ENCODE measurements at regions not wholly inside any gene's neighbourhood (a gene's known extent, or its start where the extent isn't known, plus 50 kb on each side); places are given as distances from the start of the nearest gene placed in this dataset.
"Not testable (repeated sequence)": the region's sequence is repeated elsewhere in the genome, so short reads cannot be mapped to it uniquely, and the experiment has no call there.

GRCh38 chr21:27564684-27565301 lies 597.9 kb upstream of the ADAMTS5 start:
- H3K4me3 ChIP-seq (ENCODE audit: insufficient read depth, low read depth, low read length, poor library complexity, severe bottlenecking), result no peak overlapping the region
- H3K27ac ChIP-seq (ENCODE audit: insufficient read depth, low read length, poor library complexity, severe bottlenecking), result no peak overlapping the region
- no peaks in the 10 kb centered on the region for H3K9me3 ChIP-seq (ENCODE audit: control insufficient read depth, low read length)
- H3K4me1 ChIP-seq (ENCODE audit: control insufficient read depth, insufficient read depth, low read length, poor library complexity, severe bottlenecking), result no peaks in the 10 kb centered on the region
- no peaks in the 10 kb centered on the region for H3K36me3 ChIP-seq (ENCODE audit: control insufficient read depth, insufficient read depth, low read length)
- DNase-seq, result no peak
- no peaks in the 10 kb centered on the region for H3K27me3 ChIP-seq (replicated peaks; ENCODE audit: control insufficient read depth, insufficient read depth, low read length, poor library complexity, severe bottlenecking)

- no peaks in the 10 kb centered on the region for H3K36me3 ChIP-seq (ENCODE audit: control insufficient read depth, insufficient read depth, low read length)
- DNase-seq, result no peak
- H3K27me3 ChIP-seq (replicated peaks; ENCODE audit: control insufficient read depth, insufficient read depth, low read length, poor library complexity, severe bottlenecking), result no peaks in the 10 kb centered on the region
- H3K4me1 ChIP-seq (ENCODE audit: control insufficient read depth, insufficient read depth, low read length, poor library complexity, severe bottlenecking), result no peaks in the 10 kb centered on the region
- no peak overlapping the region for H3K27ac ChIP-seq (ENCODE audit: insufficient read depth, low read length, poor library complexity, severe bottlenecking)
- H3K9me3 ChIP-seq (ENCODE audit: control insufficient read depth, low read length), result no peaks in the 10 kb centered on the region
- no peak overlapping the region for H3K4me3 ChIP-seq (ENCODE audit: insufficient read depth, low read depth, low read length, poor library complexity, severe bottlenecking)
Measured at GRCh38 chr21:27562303-27562702, 595.4 kb upstream of the ADAMTS5 start.

- Histone ChIP-seq H3K27me3 (replicated peaks; ENCODE audit: control insufficient read depth, insufficient read depth, low read length, poor library complexity, severe bottlenecking) (no peaks in the 10 kb centered on the region), H3K4me1 (ENCODE audit: control insufficient read depth, insufficient read depth, low read length, poor library complexity, severe bottlenecking) (no peaks in the 10 kb centered on the region), H3K27ac (ENCODE audit: insufficient read depth, low read length, poor library complexity, severe bottlenecking) (no peak overlapping the region), H3K4me3 (ENCODE audit: insufficient read depth, low read depth, low read length, poor library complexity, severe bottlenecking) (no peak overlapping the region), H3K9me3 (ENCODE audit: control insufficient read depth, low read length) (no peaks in the 10 kb centered on the region), H3K36me3 (ENCODE audit: control insufficient read depth, insufficient read depth, low read length) (no peaks in the 10 kb centered on the region)
- no peak for DNase-seq
Measured at GRCh38 chr21:27561116-27561515, 594.2 kb upstream of the ADAMTS5 start.

GRCh38 chr21:27557356-27557755 lies 590.5 kb upstream of the ADAMTS5 start:
- Histone ChIP-seq H3K9me3 (ENCODE audit: control insufficient read depth, low read length) (no peaks in the 10 kb centered on the region), H3K4me3 (ENCODE audit: insufficient read depth, low read depth, low read length, poor library complexity, severe bottlenecking) (no peak overlapping the region), H3K4me1 (ENCODE audit: control insufficient read depth, insufficient read depth, low read length, poor library complexity, severe bottlenecking) (no peaks in the 10 kb centered on the region), H3K27ac (ENCODE audit: insufficient read depth, low read length, poor library complexity, severe bottlenecking) (no peak overlapping the region), H3K27me3 (replicated peaks; ENCODE audit: control insufficient read depth, insufficient read depth, low read length, poor library complexity, severe bottlenecking) (no peaks in the 10 kb centered on the region), H3K36me3 (ENCODE audit: control insufficient read depth, insufficient read depth, low read length) (no peaks in the 10 kb centered on the region)
- DNase-seq, result no peak

GRCh38 chr21:27555996-27556395 lies 589.1 kb upstream of the ADAMTS5 start:
- Histone ChIP-seq H3K36me3 (ENCODE audit: control insufficient read depth, insufficient read depth, low read length) (no peaks in the 10 kb centered on the region), H3K4me3 (ENCODE audit: insufficient read depth, low read depth, low read length, poor library complexity, severe bottlenecking) (no peak overlapping the region), H3K9me3 (ENCODE audit: control insufficient read depth, low read length) (no peaks in the 10 kb centered on the region), H3K27me3 (replicated peaks; ENCODE audit: control insufficient read depth, insufficient read depth, low read length, poor library complexity, severe bottlenecking) (no peaks in the 10 kb centered on the region), H3K4me1 (ENCODE audit: control insufficient read depth, insufficient read depth, low read length, poor library complexity, severe bottlenecking) (no peaks in the 10 kb centered on the region), H3K27ac (ENCODE audit: insufficient read depth, low read length, poor library complexity, severe bottlenecking) (no peak overlapping the region)
- DNase-seq, result no peak

- Histone ChIP-seq H3K9me3 (ENCODE audit: control insufficient read depth, low read length) (no peaks in the 10 kb centered on the region), H3K27me3 (replicated peaks; ENCODE audit: control insufficient read depth, insufficient read depth, low read length, poor library complexity, severe bottlenecking) (no peaks in the 10 kb centered on the region), H3K4me3 (ENCODE audit: insufficient read depth, low read depth, low read length, poor library complexity, severe bottlenecking) (no peak overlapping the region), H3K27ac (ENCODE audit: insufficient read depth, low read length, poor library complexity, severe bottlenecking) (no peak overlapping the region), H3K4me1 (ENCODE audit: control insufficient read depth, insufficient read depth, low read length, poor library complexity, severe bottlenecking) (no peaks in the 10 kb centered on the region), H3K36me3 (ENCODE audit: control insufficient read depth, insufficient read depth, low read length) (no peaks in the 10 kb centered on the region)
- DNase-seq, result no peak
Measured at GRCh38 chr21:27550287-27550686, 583.4 kb upstream of the ADAMTS5 start.

GRCh38 chr21:27548486-27548885 lies 581.6 kb upstream of the ADAMTS5 start:
- no peak for DNase-seq
- Histone ChIP-seq H3K27me3 (replicated peaks; ENCODE audit: control insufficient read depth, insufficient read depth, low read length, poor library complexity, severe bottlenecking) (no peaks in the 10 kb centered on the region), H3K36me3 (ENCODE audit: control insufficient read depth, insufficient read depth, low read length) (no peaks in the 10 kb centered on the region), H3K27ac (ENCODE audit: insufficient read depth, low read length, poor library complexity, severe bottlenecking) (no peak overlapping the region), H3K9me3 (ENCODE audit: control insufficient read depth, low read length) (no peaks in the 10 kb centered on the region), H3K4me3 (ENCODE audit: insufficient read depth, low read depth, low read length, poor library complexity, severe bottlenecking) (no peak overlapping the region), H3K4me1 (ENCODE audit: control insufficient read depth, insufficient read depth, low read length, poor library complexity, severe bottlenecking) (no peaks in the 10 kb centered on the region)

GRCh38 chr21:27545754-27546349 lies 579.0 kb upstream of the ADAMTS5 start:
- Histone ChIP-seq H3K4me1 (ENCODE audit: control insufficient read depth, insufficient read depth, low read length, poor library complexity, severe bottlenecking) (no peaks in the 10 kb centered on the region), H3K4me3 (ENCODE audit: insufficient read depth, low read depth, low read length, poor library complexity, severe bottlenecking) (no peak overlapping the region)

GRCh38 chr21:27542126-27542525 lies 575.2 kb upstream of the ADAMTS5 start:
- not testable (repeated sequence) for H3K4me3 ChIP-seq (ENCODE audit: insufficient read depth, low read depth, low read length, poor library complexity, severe bottlenecking); H3K9me3 ChIP-seq (ENCODE audit: control insufficient read depth, low read length); DNase-seq; H3K27ac ChIP-seq (ENCODE audit: insufficient read depth, low read length, poor library complexity, severe bottlenecking); H3K36me3 ChIP-seq (ENCODE audit: control insufficient read depth, insufficient read depth, low read length); H3K4me1 ChIP-seq (ENCODE audit: control insufficient read depth, insufficient read depth, low read length, poor library complexity, severe bottlenecking); H3K27me3 ChIP-seq (replicated peaks; ENCODE audit: control insufficient read depth, insufficient read depth, low read length, poor library complexity, severe bottlenecking)

More at GRCh38 chr21:27545754-27546349, 579.0 kb upstream of the ADAMTS5 start:
- Histone ChIP-seq H3K27me3 (replicated peaks; ENCODE audit: control insufficient read depth, insufficient read depth, low read length, poor library complexity, severe bottlenecking) (no peaks in the 10 kb centered on the region), H3K9me3 (ENCODE audit: control insufficient read depth, low read length) (no peaks in the 10 kb centered on the region), H3K36me3 (ENCODE audit: control insufficient read depth, insufficient read depth, low read length) (no peaks in the 10 kb centered on the region), H3K27ac (ENCODE audit: insufficient read depth, low read length, poor library complexity, severe bottlenecking) (no peak overlapping the region)
- DNase-seq, result no peak

- Histone ChIP-seq H3K36me3 (ENCODE audit: control insufficient read depth, insufficient read depth, low read length) (no peaks in the 10 kb centered on the region), H3K27ac (ENCODE audit: insufficient read depth, low read length, poor library complexity, severe bottlenecking) (no peak overlapping the region), H3K9me3 (ENCODE audit: control insufficient read depth, low read length) (no peaks in the 10 kb centered on the region), H3K4me1 (ENCODE audit: control insufficient read depth, insufficient read depth, low read length, poor library complexity, severe bottlenecking) (no peaks in the 10 kb centered on the region), H3K4me3 (ENCODE audit: insufficient read depth, low read depth, low read length, poor library complexity, severe bottlenecking) (no peak overlapping the region), H3K27me3 (replicated peaks; ENCODE audit: control insufficient read depth, insufficient read depth, low read length, poor library complexity, severe bottlenecking) (no peaks in the 10 kb centered on the region)
- no peak for DNase-seq
Measured at GRCh38 chr21:27536319-27536718, 569.4 kb upstream of the ADAMTS5 start.

Measured in effector memory CD4-positive, alpha-beta T cell (primary cell).